H9 (cell line): ENCODE measurements at regions not wholly inside any gene's neighbourhood (a gene's known extent, or its start where the extent isn't known, plus 50 kb on each side); places are given as distances from the start of the nearest gene placed in this dataset.

ENCODE experiments used
- DNase-seq: peaks from one replicate; pipeline ENCODE4 v3.0.0-alpha.2; 2017
- H2AFZ ChIP-seq: one replicate; pipeline ENCODE4 v1.6.1; 2013; ENCODE audit warnings: mild to moderate bottlenecking, low read length, control low read depth, moderate library complexity
- H2AK5ac ChIP-seq: 2 replicates; pipeline ENCODE4 v1.6.1; 2013; ENCODE audit warnings: low read length, control low read depth, mixed read lengths; ENCODE audit not compliant: insufficient read length
- H2BK120ac ChIP-seq: one replicate; pipeline ENCODE4 v1.6.1; 2013; ENCODE audit warnings: low read depth, mild to moderate bottlenecking, low read length, control low read depth, inconsistent platforms; ENCODE audit not compliant: poor library complexity, severe bottlenecking
- H2BK12ac ChIP-seq: 2 replicates; pipeline ENCODE4 v1.6.1; 2013; ENCODE audit warnings: low read length, control low read depth, mixed read lengths, low read depth; ENCODE audit not compliant: insufficient read length
- H2BK15ac ChIP-seq: 2 replicates; pipeline ENCODE4 v1.6.1; 2013; ENCODE audit warnings: low read depth, low read length, control low read depth
- H2BK20ac ChIP-seq: one replicate; pipeline ENCODE4 v1.6.1; 2013; ENCODE audit warnings: low read depth, mild to moderate bottlenecking, low read length, control low read depth, inconsistent platforms; ENCODE audit not compliant: poor library complexity, severe bottlenecking
- H2BK5ac ChIP-seq: 2 replicates; pipeline ENCODE4 v1.6.1; 2013; ENCODE audit warnings: low read length, control low read depth, mixed read lengths; ENCODE audit not compliant: insufficient read length
- H3K14ac ChIP-seq: 2 replicates; pipeline ENCODE4 v1.6.1; 2013; ENCODE audit warnings: low read length, control low read depth; ENCODE audit not compliant: insufficient read depth
- H3K18ac ChIP-seq: 2 replicates; pipeline ENCODE4 v1.6.1; 2013; ENCODE audit warnings: low read depth, mild to moderate bottlenecking, mixed read lengths, low read length, control low read depth; ENCODE audit not compliant: insufficient read length
- H3K23ac ChIP-seq: 2 replicates; pipeline ENCODE4 v1.6.1; 2013; ENCODE audit warnings: low read length, control low read depth, mixed read lengths, low read depth; ENCODE audit not compliant: insufficient read length
- H3K23me2 ChIP-seq: 2 replicates; pipeline ENCODE4 v1.6.1; 2013; ENCODE audit warnings: low read depth, mild to moderate bottlenecking, mixed read lengths, low read length, control low read depth; ENCODE audit not compliant: insufficient read length, poor library complexity, severe bottlenecking
- H3K27ac ChIP-seq: 2 replicates; pipeline ENCODE4 v1.5.1; 2013; ENCODE audit warnings: low read length, control low read depth, mixed read lengths, low read depth; ENCODE audit not compliant: insufficient read length
- H3K27me3 ChIP-seq: 2 replicates; pipeline ENCODE4 v1.6.1; 2013; ENCODE audit warnings: low read length, control low read depth, inconsistent platforms; ENCODE audit not compliant: insufficient read depth
- H3K4ac ChIP-seq: 2 replicates; pipeline ENCODE4 v1.6.1; 2013; ENCODE audit warnings: low read depth, mild to moderate bottlenecking, control low read depth, inconsistent platforms, low read length, moderate library complexity
- H3K4me1 ChIP-seq: 2 replicates; pipeline ENCODE4 v1.6.1; 2013; ENCODE audit warnings: low read length, control low read depth, inconsistent platforms; ENCODE audit not compliant: insufficient read depth
- H3K4me2 ChIP-seq: 2 replicates; pipeline ENCODE4 v1.6.1; 2013; ENCODE audit warnings: low read length, control low read depth, mixed read lengths; ENCODE audit not compliant: insufficient read length, insufficient read depth
- H3K56ac ChIP-seq: 2 replicates; pipeline ENCODE4 v1.6.1; 2013; ENCODE audit warnings: low read depth, mild to moderate bottlenecking, mixed read lengths, low read length, control low read depth; ENCODE audit not compliant: insufficient read length
- H3K79me1 ChIP-seq: 2 replicates; pipeline ENCODE4 v1.6.1; 2013; ENCODE audit warnings: low read depth, mild to moderate bottlenecking, moderate library complexity, low read length, control low read depth, inconsistent platforms; ENCODE audit not compliant: insufficient read depth, poor library complexity, severe bottlenecking
- H3K79me2 ChIP-seq: 2 replicates; pipeline ENCODE4 v1.6.1; 2013; ENCODE audit warnings: low read length, control low read depth, inconsistent platforms; ENCODE audit not compliant: insufficient read depth
- H3K9ac ChIP-seq: 2 replicates; pipeline ENCODE4 v1.6.1; 2013; ENCODE audit warnings: low read length, control low read depth, mixed read lengths; ENCODE audit not compliant: insufficient read length; ENCODE audit errors: extremely low read depth
- H3K9me3 ChIP-seq: one replicate; pipeline ENCODE4 v1.6.1; 2013; ENCODE audit warnings: low read depth, low read length, inconsistent platforms; ENCODE audit not compliant: control insufficient read depth
- H3T11ph ChIP-seq: one replicate; pipeline ENCODE4 v1.6.1; 2013; ENCODE audit warnings: mild to moderate bottlenecking, low read length, control low read depth, inconsistent platforms
- H4K20me1 ChIP-seq: one replicate; pipeline ENCODE4 v1.6.1; 2013; ENCODE audit not compliant: control insufficient read depth, insufficient read length, insufficient read depth
- H4K5ac ChIP-seq: 2 replicates; pipeline ENCODE4 v1.6.1; 2013; ENCODE audit warnings: low read depth, mild to moderate bottlenecking, mixed read lengths, low read length, control low read depth; ENCODE audit not compliant: insufficient read length
- H4K8ac ChIP-seq: replicated peaks from 2 replicates; pipeline ENCODE4 v1.6.1; 2013; ENCODE audit warnings: low read length, control low read depth, mixed read lengths, low read depth; ENCODE audit not compliant: insufficient read length
- H4K91ac ChIP-seq: 2 replicates; pipeline ENCODE4 v1.6.1; 2013; ENCODE audit warnings: low read depth, mild to moderate bottlenecking, moderate library complexity, mixed read lengths, low read length, control low read depth; ENCODE audit not compliant: insufficient read length
- H3K27ac Mint-ChIP-seq, 3 experiments: 2 replicates in 2 of 3; 3 replicates in 1 of 3; pipeline ENCODE4 v1.8.0; 2020 to 2021; ENCODE audit warnings: mixed read lengths in 3 of 3, mild to moderate bottlenecking in 1 of 3, moderate library complexity in 1 of 3
- H3K27me3 Mint-ChIP-seq: 2 replicates; pipeline ENCODE4 v1.8.0; 2021; ENCODE audit warnings: low read depth, mild to moderate bottlenecking, moderate library complexity, mixed read lengths
- H3K36me3 Mint-ChIP-seq, 3 experiments: 2 replicates in 2 of 3; 3 replicates in 1 of 3; pipeline ENCODE4 v1.8.0; 2020 to 2021; ENCODE audit warnings: low read depth in 3 of 3, mixed read lengths in 3 of 3; ENCODE audit not compliant: insufficient read depth in 1 of 3
- H3K4me1 Mint-ChIP-seq, 2 experiments: 2 replicates each; pipeline ENCODE4 v1.8.0; 2020; ENCODE audit warnings: mixed read lengths in 2 of 2
- H3K4me3 Mint-ChIP-seq, 2 experiments: 2 replicates in 1 of 2; 3 replicates in 1 of 2; pipeline ENCODE4 v1.8.0; 2020 to 2021; ENCODE audit warnings: mild to moderate bottlenecking in 2 of 2, mixed read lengths in 2 of 2, moderate library complexity in 1 of 2
- H3K9me3 Mint-ChIP-seq, 2 experiments: 2 replicates in 1 of 2; 3 replicates in 1 of 2; pipeline ENCODE4 v1.8.0; 2020; ENCODE audit warnings: mild to moderate bottlenecking in 2 of 2, mixed read lengths in 2 of 2, moderate library complexity in 1 of 2
- CTCF ChIP-seq: fragments of 200-600 bp; sonication (generic); conservative IDR thresholded peaks from 3 replicates; pipeline ENCODE4 v1.8.0; 2021; ENCODE audit warnings: antibody characterized with exemption, mild to moderate bottlenecking
- whole genome bisulfite sequencing: extraction: QIAGEN DNeasy Blood & Tissue Kit; methylation state at CpG from one replicate; pipeline ENCODE4 v1.1.7; 2013; ENCODE audit warnings: missing lambda C conversion rate, low lambda C conversion rate, mixed read lengths; ENCODE audit not compliant: insufficient read length; ENCODE audit errors: extremely low coverage; 5-methylcytosine and 5-hydroxymethylcytosine counted together

- no peak overlapping the region for H2BK15ac ChIP-seq
- no peaks in the 10 kb centered on the region for H3K27me3 Mint-ChIP-seq
- H3K79me2 ChIP-seq, result no peaks in the 10 kb centered on the region
- H3K4ac ChIP-seq, result no peak overlapping the region
- no peak overlapping the region for H3K18ac ChIP-seq
- WGBS, result no CpG with 5 or more reads among the region's 5 CpGs
- H3K9me3 ChIP-seq, result no peaks in the 10 kb centered on the region
- no peak overlapping the region for H3K4me2 ChIP-seq
- no peaks in the 10 kb centered on the region for H3K36me3 Mint-ChIP-seq
- TF ChIP-seq CTCF, result no peak
- H3K56ac ChIP-seq, result no peak overlapping the region
- H3K27me3 ChIP-seq, result no peaks in the 10 kb centered on the region
- H3K4me3 Mint-ChIP-seq, result no peak overlapping the region
- H3K4me1 Mint-ChIP-seq, result peaks cover 14% of the 10 kb centered on the region in 2 experiments
- H3K9ac ChIP-seq, result no peak overlapping the region
- DNase-seq, result no peak
- H3T11ph ChIP-seq, result no peak overlapping the region
- H2AFZ ChIP-seq, result no peak overlapping the region
- H3K27ac Mint-ChIP-seq, result no peak overlapping the region
- H2BK5ac ChIP-seq, result no peak overlapping the region
- no peak overlapping the region for H3K14ac ChIP-seq
- H3K9me3 Mint-ChIP-seq, result no peaks in the 10 kb centered on the region
- H3K4me1 ChIP-seq, result peaks cover 3% of the 10 kb centered on the region; the same call in 1 of the 2 replicates
- H4K8ac ChIP-seq, result no peak overlapping the region
- no peak overlapping the region for H3K27ac ChIP-seq
- no peaks in the 10 kb centered on the region for H4K20me1 ChIP-seq
- no peak overlapping the region for H2AK5ac ChIP-seq
- H2BK20ac ChIP-seq, result no peak overlapping the region
- H3K23ac ChIP-seq, result no peak overlapping the region
- no peak overlapping the region for H4K5ac ChIP-seq
- H4K91ac ChIP-seq, result no peak overlapping the region
- H3K79me1 ChIP-seq, result no peaks in the 10 kb centered on the region
- H2BK120ac ChIP-seq, result no peak overlapping the region
- H3K23me2 ChIP-seq, result no peaks in the 10 kb centered on the region
- H2BK12ac ChIP-seq, result no peak overlapping the region
These were observed 253.2 kb upstream of the RAB6C start for GRCh38 chr2:129726216-129726615.
